ENCODE measurements at regions not wholly inside any gene's neighbourhood (a gene's known extent, or its start where the extent isn't known, plus 50 kb on each side); places are given as distances from the start of the nearest gene placed in this dataset.
"Not testable (repeated sequence)": the region's sequence is repeated elsewhere in the genome, so short reads cannot be mapped to it uniquely, and the experiment has no call there.

- TF ChIP-seq POLR2A (IDR thresholded peaks at IDR 0.05; ENCODE audit: low read length); GATA1 (IDR thresholded peaks at IDR 0.05; ENCODE audit: low read depth, low read length): not testable (repeated sequence)
These were observed 56.8 kb upstream of the AGAP4 start for GRCh38 chr10:45904070-45904469.

Data from erythroblast (primary cell).